A673 (cell line): ENCODE measurements at regions not wholly inside any gene's neighbourhood (a gene's known extent, or its start where the extent isn't known, plus 50 kb on each side); places are given as distances from the start of the nearest gene placed in this dataset.

Source experiments
- CTCF ChIP-seq: fragments of 300-800, 200-600 bp; sonication (generic); conservative IDR thresholded peaks from 2 replicates; pipeline ENCODE4 v1.5.1; 2017; ENCODE audit warnings: low read depth, mild to moderate bottlenecking, antibody characterized with exemption, low read length, moderate library complexity, mixed read lengths
- EZH2 ChIP-seq: fragments of 200-600 bp; sonication (generic); IDR thresholded peaks from 2 replicates; pipeline ENCODE4 v1.6.1; 2017; ENCODE audit warnings: borderline replicate concordance, low read depth, mild to moderate bottlenecking, mixed read lengths, antibody characterized with exemption, low read length; ENCODE audit not compliant: poor library complexity, severe bottlenecking

GRCh38 chr1:37244083-37244480, 209.8 kb upstream of the GRIK3 start:
- no peak for TF ChIP-seq CTCF
- TF ChIP-seq EZH2: no peak
